Testis (tissue), 2 donors: ENCODE measurements at regions not wholly inside any gene's neighbourhood (a gene's known extent, or its start where the extent isn't known, plus 50 kb on each side); places are given as distances from the start of the nearest gene placed in this dataset.

Experiments used
- DNase-seq: peaks from one replicate; pipeline ENCODE4 v3.0.0-alpha.2; 2019
- H3K27ac ChIP-seq, 2 donors: fragments of 200-600 bp; sonication (generic); one replicate each; pipeline ENCODE4 v1.5.1; 2019
- H3K27me3 ChIP-seq: fragments of 200-600 bp; sonication (generic); one replicate; pipeline ENCODE4 v1.5.1; 2019
- H3K36me3 ChIP-seq: fragments of 200-600 bp; sonication (generic); one replicate; pipeline ENCODE4 v1.5.1; 2017; ENCODE audit warnings: low read depth; ENCODE audit errors: missing control alignments
- H3K4me1 ChIP-seq: fragments of 200-600 bp; sonication (generic); one replicate; pipeline ENCODE4 v1.5.1; 2019
- H3K4me3 ChIP-seq, 2 donors: fragments of 200-600 bp; sonication (generic); one replicate each; pipeline ENCODE4 v1.5.1; 2017 to 2019
- H3K9me3 ChIP-seq: fragments of 200-600 bp; sonication (generic); one replicate; pipeline ENCODE4 v1.5.1; 2017
- CTCF ChIP-seq, 3 experiments: fragments of 450-650 bp in 2 of 3; fragments of 200-600 bp in 1 of 3; sonication (generic) in 1 of 3; IDR thresholded peaks; one replicate each; pipeline ENCODE4 v1.5.1; 2016 to 2019; ENCODE audit warnings: antibody characterized with exemption in 3 of 3, mild to moderate bottlenecking in 2 of 3, moderate library complexity in 1 of 3
- POLR2A ChIP-seq: fragments of 450-650 bp; IDR thresholded peaks from one replicate; pipeline ENCODE4 v1.6.1; 2017; ENCODE audit warnings: antibody characterized with exemption, mild to moderate bottlenecking, moderate library complexity
- WGBS, 2 donors: methylation state at CpG; one replicate each; pipeline ENCODE4 v1.1.5; 2018; 5-methylcytosine and 5-hydroxymethylcytosine counted together
- intact Hi-C: fragments of 100-400 bp; cut with DNase I; formaldehyde crosslinking; loops from one replicate; pipeline ENCODE4 v1.15.1; 2023; ENCODE audit warnings: low total_unique reads

- no peak overlapping the region for H3K27ac ChIP-seq
- WGBS, 2 donors: 63 to 86% methylated on average over 3 to 4 of the region's 4 CpGs
Observed at GRCh38 chr14:100404419-100404818, 81.3 kb downstream of the SLC25A47 start.

GRCh38 chr14:100405760-100406455 lies 82.8 kb downstream of the SLC25A47 start:
- no peaks in the 10 kb centered on the region for H3K9me3 ChIP-seq
- H3K27ac ChIP-seq: no peak overlapping the region
- TF ChIP-seq CTCF (IDR thresholded peaks at IDR 0.05) (no peak), POLR2A (no peak)
- 86 to 94% methylated on average over 12 of the region's 12 CpGs for WGBS, 2 donors
- intact Hi-C loops: no loop called here
- no peaks in the 10 kb centered on the region for H3K27me3 ChIP-seq
- no peaks in the 10 kb centered on the region for H3K36me3 ChIP-seq
- no peak overlapping the region for H3K4me3 ChIP-seq
- DNase-seq: no peak
- peaks cover 13% of the 10 kb centered on the region for H3K4me1 ChIP-seq

More at GRCh38 chr14:100404419-100404818, 81.3 kb downstream of the SLC25A47 start:
- intact Hi-C loops: no loop called here
- H3K36me3 ChIP-seq: no peaks in the 10 kb centered on the region
- no peak for DNase-seq
- H3K4me1 ChIP-seq: peaks cover 5% of the 10 kb centered on the region
- TF ChIP-seq POLR2A: no peak
- no peak for TF ChIP-seq CTCF (IDR thresholded peaks at IDR 0.05)
- H3K4me3 ChIP-seq: no peak overlapping the region
- H3K9me3 ChIP-seq: no peaks in the 10 kb centered on the region
- H3K27me3 ChIP-seq: no peaks in the 10 kb centered on the region

DNA sequence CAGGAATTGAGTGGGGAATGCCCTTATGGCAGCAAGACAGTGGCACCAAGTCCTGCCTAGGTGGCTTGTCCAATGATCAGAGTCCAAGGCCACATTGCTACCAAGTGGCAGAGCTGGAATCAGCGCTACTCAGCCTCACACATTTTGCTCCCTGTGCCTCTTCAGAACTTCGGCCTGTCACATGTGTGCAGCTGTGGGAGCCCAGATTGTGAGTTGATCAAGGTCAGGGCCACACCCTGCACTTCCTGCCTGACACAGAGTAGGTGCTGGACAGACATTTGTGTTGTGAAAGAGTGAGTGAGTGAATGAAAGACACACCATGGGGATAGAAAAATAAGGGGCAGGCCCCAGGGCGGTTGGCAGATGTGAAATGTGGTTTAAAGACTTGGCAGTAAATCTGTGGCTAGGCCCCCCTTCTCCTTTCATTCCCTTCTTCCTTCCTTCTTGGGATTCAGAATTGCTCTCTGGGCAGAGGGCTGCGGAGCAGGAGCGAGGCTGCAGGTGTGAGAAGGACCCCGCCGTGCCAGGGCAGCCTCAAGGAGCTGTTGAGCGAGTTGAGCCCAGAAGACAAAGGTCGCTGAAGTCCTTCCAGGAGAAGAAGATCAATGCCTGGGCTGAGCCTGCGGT lies 83.5 kb downstream of the SLC25A47 start:
- intact Hi-C loops: no loop called here
- no peak for DNase-seq
- TF ChIP-seq POLR2A: no peak
- Histone ChIP-seq H3K27me3 (no peaks in the 10 kb centered on the region), H3K27ac (no peak overlapping the region), H3K4me3 (no peak overlapping the region), H3K9me3 (no peaks in the 10 kb centered on the region), H3K4me1 (peaks cover 13% of the 10 kb centered on the region), H3K36me3 (no peaks in the 10 kb centered on the region)
- 79 to 87% methylated on average over 8 to 10 of the region's 10 CpGs for WGBS, 2 donors

GRCh38 chr14:100407376-100408102 lies 84.4 kb downstream of the SLC25A47 start:
- H3K27ac ChIP-seq: no peak overlapping the region
- no peak for TF ChIP-seq CTCF (IDR thresholded peaks at IDR 0.05)
- no peak for TF ChIP-seq POLR2A
- H3K4me1 ChIP-seq: peaks cover 13% of the 10 kb centered on the region
- intact Hi-C loops: no loop called here
- no peak for DNase-seq
- WGBS, 2 donors: 92 to 95% methylated on average over 8 to 11 of the region's 11 CpGs
- no peaks in the 10 kb centered on the region for H3K9me3 ChIP-seq
- H3K4me3 ChIP-seq: no peak overlapping the region
- no peaks in the 10 kb centered on the region for H3K36me3 ChIP-seq
- H3K27me3 ChIP-seq: no peaks in the 10 kb centered on the region

GRCh38 chr14:100408350-100409002 lies 85.3 kb downstream of the SLC25A47 start:
- Histone ChIP-seq H3K36me3 (no peaks in the 10 kb centered on the region), H3K27ac (no peak overlapping the region), H3K9me3 (no peaks in the 10 kb centered on the region), H3K27me3 (no peaks in the 10 kb centered on the region), H3K4me1 (peaks cover 13% of the 10 kb centered on the region), H3K4me3 (no peak overlapping the region)
- WGBS, 2 donors: 89 to 95% methylated on average over 10 of the region's 10 CpGs
- no peak for DNase-seq
- intact Hi-C loops: no loop called here
- no peak for TF ChIP-seq POLR2A
- TF ChIP-seq CTCF (IDR thresholded peaks at IDR 0.05): no peak
